WTC11 (cell line): ENCODE measurements at regions not wholly inside any gene's neighbourhood (a gene's known extent, or its start where the extent isn't known, plus 50 kb on each side); places are given as distances from the start of the nearest gene placed in this dataset.

ENCODE experiments used
- CBFB ChIP-seq: sonication (generic); formaldehyde crosslinking; IDR thresholded peaks from 2 replicates; pipeline ENCODE4 v1.8.1; 2022; ENCODE audit warnings: mild to moderate bottlenecking, low read depth, missing genetic modification reagents
- FOXJ3 ChIP-seq: sonication (generic); formaldehyde crosslinking; IDR thresholded peaks from 2 replicates; pipeline ENCODE4 v1.9.0; 2021; ENCODE audit warnings: missing genetic modification reagents, mild to moderate bottlenecking, borderline replicate concordance
- JUN ChIP-seq: sonication (generic); formaldehyde crosslinking; IDR thresholded peaks from 2 replicates; pipeline ENCODE4 v1.8.0; 2023; ENCODE audit warnings: mild to moderate bottlenecking, missing genetic modification reagents
- ZNF416 ChIP-seq: fragments of 250-450 bp; sonication (Bioruptor Pico); IDR thresholded peaks from 2 replicates; pipeline ENCODE4 v1.9.0; 2021; ENCODE audit warnings: mild to moderate bottlenecking, inconsistent platforms
- TF ChIP-seq, protein P1 (sequence below): fragments of 200-600 bp; IDR thresholded peaks from 2 replicates; pipeline ENCODE4 v1.8.0; 2022; ENCODE audit warnings: antibody characterized with exemption
- TF ChIP-seq, protein P2 (sequence below): sonication (generic); formaldehyde crosslinking; IDR thresholded peaks from 2 replicates; pipeline ENCODE4 v1.8.1; 2023; ENCODE audit warnings: mild to moderate bottlenecking, missing genetic modification reagents, moderate library complexity
- TF ChIP-seq, protein P3 (sequence below): sonication (generic); formaldehyde crosslinking; IDR thresholded peaks from 2 replicates; pipeline ENCODE4 v1.8.0; 2022; ENCODE audit warnings: mild to moderate bottlenecking, missing genetic modification reagents

DNA sequence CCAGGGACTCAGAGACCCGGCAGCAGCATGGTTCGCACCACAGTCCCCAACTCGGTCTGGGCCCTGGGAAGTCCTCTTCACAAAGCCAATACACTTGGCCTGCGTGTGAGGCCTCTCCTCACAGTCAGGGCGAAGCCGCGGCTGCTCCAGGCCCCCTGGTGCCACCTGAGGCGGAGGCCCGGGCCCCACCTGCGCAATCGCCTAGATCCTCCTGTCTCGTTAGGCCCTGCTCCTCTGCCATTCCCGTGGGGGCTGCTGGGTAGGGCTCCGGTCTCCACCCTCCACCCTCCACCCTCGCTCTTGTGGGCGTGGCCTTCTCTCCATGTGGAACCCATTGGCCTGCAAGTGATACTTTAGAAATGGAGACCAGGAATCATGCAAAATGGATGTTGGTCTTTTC lies 553.3 kb downstream of the INHBA start:
- TF ChIP-seq, protein P1, sequence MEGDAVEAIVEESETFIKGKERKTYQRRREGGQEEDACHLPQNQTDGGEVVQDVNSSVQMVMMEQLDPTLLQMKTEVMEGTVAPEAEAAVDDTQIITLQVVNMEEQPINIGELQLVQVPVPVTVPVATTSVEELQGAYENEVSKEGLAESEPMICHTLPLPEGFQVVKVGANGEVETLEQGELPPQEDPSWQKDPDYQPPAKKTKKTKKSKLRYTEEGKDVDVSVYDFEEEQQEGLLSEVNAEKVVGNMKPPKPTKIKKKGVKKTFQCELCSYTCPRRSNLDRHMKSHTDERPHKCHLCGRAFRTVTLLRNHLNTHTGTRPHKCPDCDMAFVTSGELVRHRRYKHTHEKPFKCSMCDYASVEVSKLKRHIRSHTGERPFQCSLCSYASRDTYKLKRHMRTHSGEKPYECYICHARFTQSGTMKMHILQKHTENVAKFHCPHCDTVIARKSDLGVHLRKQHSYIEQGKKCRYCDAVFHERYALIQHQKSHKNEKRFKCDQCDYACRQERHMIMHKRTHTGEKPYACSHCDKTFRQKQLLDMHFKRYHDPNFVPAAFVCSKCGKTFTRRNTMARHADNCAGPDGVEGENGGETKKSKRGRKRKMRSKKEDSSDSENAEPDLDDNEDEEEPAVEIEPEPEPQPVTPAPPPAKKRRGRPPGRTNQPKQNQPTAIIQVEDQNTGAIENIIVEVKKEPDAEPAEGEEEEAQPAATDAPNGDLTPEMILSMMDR, result no peak
- TF ChIP-seq FOXJ3 (no peak), ZNF416 (CRISPR knock-in tag) (no peak), JUN (CRISPR knock-in tag) (no peak), CBFB (CRISPR knock-in tag) (no peak)
- TF ChIP-seq, protein P2, sequence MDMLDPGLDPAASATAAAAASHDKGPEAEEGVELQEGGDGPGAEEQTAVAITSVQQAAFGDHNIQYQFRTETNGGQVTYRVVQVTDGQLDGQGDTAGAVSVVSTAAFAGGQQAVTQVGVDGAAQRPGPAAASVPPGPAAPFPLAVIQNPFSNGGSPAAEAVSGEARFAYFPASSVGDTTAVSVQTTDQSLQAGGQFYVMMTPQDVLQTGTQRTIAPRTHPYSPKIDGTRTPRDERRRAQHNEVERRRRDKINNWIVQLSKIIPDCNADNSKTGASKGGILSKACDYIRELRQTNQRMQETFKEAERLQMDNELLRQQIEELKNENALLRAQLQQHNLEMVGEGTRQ (CRISPR knock-in tag), result no peak
- TF ChIP-seq, protein P3, sequence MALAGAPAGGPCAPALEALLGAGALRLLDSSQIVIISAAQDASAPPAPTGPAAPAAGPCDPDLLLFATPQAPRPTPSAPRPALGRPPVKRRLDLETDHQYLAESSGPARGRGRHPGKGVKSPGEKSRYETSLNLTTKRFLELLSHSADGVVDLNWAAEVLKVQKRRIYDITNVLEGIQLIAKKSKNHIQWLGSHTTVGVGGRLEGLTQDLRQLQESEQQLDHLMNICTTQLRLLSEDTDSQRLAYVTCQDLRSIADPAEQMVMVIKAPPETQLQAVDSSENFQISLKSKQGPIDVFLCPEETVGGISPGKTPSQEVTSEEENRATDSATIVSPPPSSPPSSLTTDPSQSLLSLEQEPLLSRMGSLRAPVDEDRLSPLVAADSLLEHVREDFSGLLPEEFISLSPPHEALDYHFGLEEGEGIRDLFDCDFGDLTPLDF, result no peak
